Panc1 (cell line): ENCODE measurements at regions not wholly inside any gene's neighbourhood (a gene's known extent, or its start where the extent isn't known, plus 50 kb on each side); places are given as distances from the start of the nearest gene placed in this dataset.

ENCODE experiments used
- ATAC-seq: fragments of 200-7000 bp; cut with Tn5 transposase; 2 replicates; pipeline ENCODE4 v1.9.1; 2020; ENCODE audit warnings: mild to moderate bottlenecking, moderate library complexity
- BruUV-seq: library from RNA; stranded (reverse); fragments of 400-500 nt; replicated peaks from 2 replicates; lab custom pipeline; 2021; lab: Mats Ljungman, UMichigan
- CTCF ChIA-PET: fragments of 300-600 bp; sonication (Branson Sonifier 250); formaldehyde crosslinking; loops from one replicate; lab custom pipeline; 2022; ENCODE audit warnings: antibody characterized with exemption; lab: Charles Lee
- POLR2A ChIA-PET: fragments of 300-600 bp; sonication (Branson Sonifier 250); formaldehyde crosslinking; loops from one replicate; lab custom pipeline; 2022; ENCODE audit warnings: antibody characterized with exemption; lab: Charles Lee
- DNase-seq: peaks from one replicate; pipeline ENCODE4 v3.0.0-alpha.2; 2010; ENCODE audit warnings: low read depth, low spot score
- H3K27ac ChIP-seq: 2 replicates; pipeline ENCODE4 v1.5.1; 2011; ENCODE audit warnings: mild to moderate bottlenecking, low read length, inconsistent platforms
- H3K27me3 ChIP-seq: fragments of 200-500 bp; sonication (Bioruptor generic); 2 replicates; pipeline ENCODE4 v1.6.0; 2014; ENCODE audit warnings: low read length, inconsistent platforms; ENCODE audit not compliant: control insufficient read depth, insufficient read depth
- H3K36me3 ChIP-seq: fragments of 200-500 bp; sonication (Bioruptor generic); 2 replicates; pipeline ENCODE4 v1.5.1; 2014; ENCODE audit warnings: inconsistent platforms, mild to moderate bottlenecking, low read length, moderate library complexity; ENCODE audit not compliant: control insufficient read depth, insufficient read depth
- H3K4me1 ChIP-seq: 2 replicates; pipeline ENCODE4 v1.5.1; 2011; ENCODE audit warnings: inconsistent platforms, mild to moderate bottlenecking, low read length, moderate library complexity; ENCODE audit not compliant: control insufficient read depth, insufficient read depth
- H3K4me3 ChIP-seq, 2 experiments: 2 replicates each; pipeline ENCODE4 v1.5.1; 2011 to 2012; ENCODE audit warnings: low read depth in 2 of 2, low read length in 2 of 2, mild to moderate bottlenecking in 2 of 2, inconsistent platforms in 1 of 2, moderate library complexity in 1 of 2
- H3K9me3 ChIP-seq: fragments of 200-500 bp; sonication (Bioruptor generic); 2 replicates; pipeline ENCODE4 v1.5.1; 2014; ENCODE audit warnings: low read depth, mild to moderate bottlenecking, inconsistent platforms, low read length, moderate library complexity; ENCODE audit not compliant: control insufficient read depth, insufficient read depth
- CTCF ChIP-seq: fragments of 450-650 bp; IDR thresholded peaks from 2 replicates; pipeline ENCODE4 v1.5.1; 2017; ENCODE audit warnings: mild to moderate bottlenecking
- POLR2AphosphoS5 ChIP-seq: IDR thresholded peaks from 2 replicates; pipeline ENCODE4 v1.6.1; 2012; ENCODE audit warnings: mild to moderate bottlenecking, low read depth, low read length, moderate library complexity
- SIN3A ChIP-seq: IDR thresholded peaks from 2 replicates; pipeline ENCODE4 v1.6.1; 2012; ENCODE audit warnings: low read depth, mild to moderate bottlenecking, low read length, moderate library complexity, borderline replicate concordance; ENCODE audit not compliant: insufficient read depth
- TCF7L2 ChIP-seq: IDR thresholded peaks from 2 replicates; pipeline ENCODE4 v1.6.1; 2011; ENCODE audit warnings: mild to moderate bottlenecking, low read depth, low read length, inconsistent platforms
- in situ Hi-C: cut with HindIII; loops from 2 replicates; pipeline ENCODE4 v1.10.0; 2016; ENCODE audit warnings: low sequenced_read_pairs, low pct_unique_long_range_greater_than_20kb
- intact Hi-C: fragments of 100-400 bp; cut with micrococcal nuclease; formaldehyde crosslinking; loops from one replicate; pipeline ENCODE4 v1.10.0; 2022; ENCODE audit not compliant: unreplicated experiment
- TF ChIP-seq, protein P1 (sequence below), 2 experiments: IDR thresholded peaks; 2 replicates each; pipeline ENCODE4 v1.6.1; 2011 to 2012; ENCODE audit warnings: low read depth in 2 of 2, control low read depth in 1 of 2, low read length in 1 of 2, mild to moderate bottlenecking in 1 of 2, moderate library complexity in 1 of 2; ENCODE audit not compliant: insufficient read depth in 1 of 2

GRCh38 chr7:155164316-155164715 lies 94.2 kb downstream of the HTR5A start:
- no peaks in the 10 kb centered on the region for H3K9me3 ChIP-seq
- no peaks in the 10 kb centered on the region for H3K36me3 ChIP-seq
- no peak overlapping the region for H3K4me3 ChIP-seq
- intact Hi-C loops (no loop called here), in situ Hi-C loops (no loop called here)
- DNase-seq (no peak), ATAC-seq (no peak)
- ChIA-PET CTCF (no interaction called here), POLR2A (no interaction called here)
- H3K27me3 ChIP-seq = no peaks in the 10 kb centered on the region
- H3K4me1 ChIP-seq = peaks cover 17% of the 10 kb centered on the region
- H3K27ac ChIP-seq = no peak overlapping the region
- no TSS peak for BruUV-seq
- no peak for TF ChIP-seq CTCF
- TF ChIP-seq, protein P1, sequence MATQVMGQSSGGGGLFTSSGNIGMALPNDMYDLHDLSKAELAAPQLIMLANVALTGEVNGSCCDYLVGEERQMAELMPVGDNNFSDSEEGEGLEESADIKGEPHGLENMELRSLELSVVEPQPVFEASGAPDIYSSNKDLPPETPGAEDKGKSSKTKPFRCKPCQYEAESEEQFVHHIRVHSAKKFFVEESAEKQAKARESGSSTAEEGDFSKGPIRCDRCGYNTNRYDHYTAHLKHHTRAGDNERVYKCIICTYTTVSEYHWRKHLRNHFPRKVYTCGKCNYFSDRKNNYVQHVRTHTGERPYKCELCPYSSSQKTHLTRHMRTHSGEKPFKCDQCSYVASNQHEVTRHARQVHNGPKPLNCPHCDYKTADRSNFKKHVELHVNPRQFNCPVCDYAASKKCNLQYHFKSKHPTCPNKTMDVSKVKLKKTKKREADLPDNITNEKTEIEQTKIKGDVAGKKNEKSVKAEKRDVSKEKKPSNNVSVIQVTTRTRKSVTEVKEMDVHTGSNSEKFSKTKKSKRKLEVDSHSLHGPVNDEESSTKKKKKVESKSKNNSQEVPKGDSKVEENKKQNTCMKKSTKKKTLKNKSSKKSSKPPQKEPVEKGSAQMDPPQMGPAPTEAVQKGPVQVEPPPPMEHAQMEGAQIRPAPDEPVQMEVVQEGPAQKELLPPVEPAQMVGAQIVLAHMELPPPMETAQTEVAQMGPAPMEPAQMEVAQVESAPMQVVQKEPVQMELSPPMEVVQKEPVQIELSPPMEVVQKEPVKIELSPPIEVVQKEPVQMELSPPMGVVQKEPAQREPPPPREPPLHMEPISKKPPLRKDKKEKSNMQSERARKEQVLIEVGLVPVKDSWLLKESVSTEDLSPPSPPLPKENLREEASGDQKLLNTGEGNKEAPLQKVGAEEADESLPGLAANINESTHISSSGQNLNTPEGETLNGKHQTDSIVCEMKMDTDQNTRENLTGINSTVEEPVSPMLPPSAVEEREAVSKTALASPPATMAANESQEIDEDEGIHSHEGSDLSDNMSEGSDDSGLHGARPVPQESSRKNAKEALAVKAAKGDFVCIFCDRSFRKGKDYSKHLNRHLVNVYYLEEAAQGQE (IDR thresholded peaks at IDR 0.05; ENCODE audit: insufficient read depth in 1 of 2, low read depth in 2 of 2, low read length in 1 of 2) = no peak
- no peak for TF ChIP-seq SIN3A
- no peak for TF ChIP-seq TCF7L2
- no peak for TF ChIP-seq POLR2AphosphoS5

DNA sequence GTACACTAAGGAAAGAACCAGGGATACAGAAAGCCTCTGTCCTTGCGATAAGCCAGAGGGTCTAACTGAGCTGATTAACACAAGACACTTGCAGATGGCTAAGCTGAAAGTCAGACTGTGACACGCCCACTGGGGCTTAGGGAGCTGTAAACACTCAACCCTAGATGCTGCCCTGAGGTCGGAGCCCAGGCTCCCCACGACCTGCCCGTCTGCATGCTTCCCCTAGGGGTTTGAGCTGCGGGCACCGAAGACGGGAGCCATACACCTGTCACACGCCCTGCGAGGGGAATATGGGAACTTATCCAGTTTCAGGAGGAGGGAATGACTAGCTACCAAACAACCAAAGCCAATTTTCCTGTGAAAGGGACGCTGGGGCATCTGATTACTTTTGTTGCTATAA lies 96.0 kb downstream of the HTR5A start:
- H3K27me3 ChIP-seq = no peaks in the 10 kb centered on the region
- H3K4me1 ChIP-seq = peaks cover 17% of the 10 kb centered on the region
- ATAC-seq (no peak), DNase-seq (no peak)
- no TSS peak for BruUV-seq
- H3K36me3 ChIP-seq = no peaks in the 10 kb centered on the region
- CTCF ChIA-PET = interaction anchor here (0.6 to 1.1 kb wide), 2 partner anchors 22 to 239 kb away, joined by 4 read pairs; no protein-coding TSS in a partner anchor
- no peaks in the 10 kb centered on the region for H3K9me3 ChIP-seq
- POLR2A ChIA-PET = no interaction called here
- TF ChIP-seq, protein P1 (IDR thresholded peaks at IDR 0.05; ENCODE audit: insufficient read depth in 1 of 2, low read depth in 2 of 2, low read length in 1 of 2) = no peak
- no peak for TF ChIP-seq TCF7L2
- no peak for TF ChIP-seq SIN3A
- no peak for TF ChIP-seq CTCF
- no peak for TF ChIP-seq POLR2AphosphoS5
- in situ Hi-C loops = no loop called here
- peak overlapping the region; percentile 87 for H3K27ac ChIP-seq
- intact Hi-C loops = no loop called here
- no peak overlapping the region for H3K4me3 ChIP-seq
